Mammary epithelial cell (primary cell): ENCODE measurements at regions not wholly inside any gene's neighbourhood (a gene's known extent, or its start where the extent isn't known, plus 50 kb on each side); places are given as distances from the start of the nearest gene placed in this dataset.

Experiments used
- CTCF ChIP-seq, 2 donors: IDR thresholded peaks in 1 of 2; conservative IDR thresholded peaks in 1 of 2; 2 replicates each; pipeline ENCODE4 v1.5.1; 2011 to 2012; ENCODE audit warnings: inconsistent platforms in 2 of 2, low read length in 2 of 2, mild to moderate bottlenecking in 2 of 2, control low read depth in 1 of 2, low read depth in 1 of 2; ENCODE audit not compliant: insufficient read depth in 1 of 2; ENCODE audit errors: extremely low read depth in 1 of 2
- EZH2 ChIP-seq: IDR thresholded peaks from 2 replicates; pipeline ENCODE4 v1.6.1; 2012; ENCODE audit warnings: low read length, inconsistent platforms, borderline replicate concordance

GRCh38 chr7:39810204-39810642, 139.8 kb upstream of the CDK13 start:
- no peak for TF ChIP-seq EZH2
- peak in 1 of 2 donors; percentile 37 for TF ChIP-seq CTCF (conservative IDR thresholded peaks at IDR 0.05 in 1 of 2, IDR thresholded peaks at IDR 0.05 in 1 of 2; ENCODE audit: extremely low read depth in 1 of 2, insufficient read depth in 1 of 2, low read depth in 1 of 2, low read length in 2 of 2)
